ENCODE measurements at regions not wholly inside any gene's neighbourhood (a gene's known extent, or its start where the extent isn't known, plus 50 kb on each side); places are given as distances from the start of the nearest gene placed in this dataset.

DNA sequence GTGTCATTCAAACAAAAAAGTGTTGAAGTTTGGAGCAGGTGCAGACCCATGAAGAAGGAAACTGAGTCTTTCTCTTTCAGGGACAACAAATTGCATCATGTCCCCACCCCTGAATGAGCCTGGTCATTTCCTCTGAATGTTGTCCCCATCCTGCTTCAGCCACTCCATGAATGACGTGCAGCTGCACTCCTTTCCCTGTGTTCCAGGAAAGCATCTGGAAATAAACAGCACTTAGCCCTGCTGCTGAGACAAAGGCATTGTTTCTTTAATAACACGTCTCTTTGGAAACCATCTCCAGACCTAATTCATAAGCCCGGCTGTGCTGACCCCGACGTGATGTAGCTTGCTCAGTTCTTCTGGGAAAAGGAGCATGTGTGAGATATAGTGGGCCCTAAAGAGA lies 682.3 kb downstream of the BRINP1 start:
- H3K9me2 ChIP-seq (ENCODE audit: low read depth, low read length): no peaks in the 10 kb centered on the region
- H3K36me3 ChIP-seq (ENCODE audit: insufficient read depth, low read length): no peaks in the 10 kb centered on the region
- no peaks in the 10 kb centered on the region for H3F3A ChIP-seq (ENCODE audit: insufficient read depth, low read length)
- H3K4me1 ChIP-seq (ENCODE audit: insufficient read depth, low read length, severe bottlenecking): no peaks in the 10 kb centered on the region
- no peak overlapping the region for H3K4me3 ChIP-seq (ENCODE audit: low read depth, low read length, poor library complexity, severe bottlenecking)
- H3K27ac ChIP-seq (ENCODE audit: low read depth, low read length, poor library complexity, severe bottlenecking): no peak overlapping the region
- no peak overlapping the region for H2AFZ ChIP-seq (ENCODE audit: low read length)
- H4K20me1 ChIP-seq (ENCODE audit: insufficient read depth, low read length): no peaks in the 10 kb centered on the region
- H3K9ac ChIP-seq (ENCODE audit: low read length): no peak overlapping the region
- no peak for TF ChIP-seq CTCF (IDR thresholded peaks at IDR 0.05; ENCODE audit: low read length)
- no peak for TF ChIP-seq EZH2 (IDR thresholded peaks at IDR 0.05; ENCODE audit: borderline replicate concordance, low read length)
- no peak overlapping the region for H3K4me2 ChIP-seq (ENCODE audit: low read length)
- H3K79me2 ChIP-seq (ENCODE audit: insufficient read depth, low read length): no peaks in the 10 kb centered on the region
- no peaks in the 10 kb centered on the region for H3K27me3 ChIP-seq (ENCODE audit: insufficient read depth, low read length)
- no peaks in the 10 kb centered on the region for H3K9me3 ChIP-seq (ENCODE audit: low read length)

DNA sequence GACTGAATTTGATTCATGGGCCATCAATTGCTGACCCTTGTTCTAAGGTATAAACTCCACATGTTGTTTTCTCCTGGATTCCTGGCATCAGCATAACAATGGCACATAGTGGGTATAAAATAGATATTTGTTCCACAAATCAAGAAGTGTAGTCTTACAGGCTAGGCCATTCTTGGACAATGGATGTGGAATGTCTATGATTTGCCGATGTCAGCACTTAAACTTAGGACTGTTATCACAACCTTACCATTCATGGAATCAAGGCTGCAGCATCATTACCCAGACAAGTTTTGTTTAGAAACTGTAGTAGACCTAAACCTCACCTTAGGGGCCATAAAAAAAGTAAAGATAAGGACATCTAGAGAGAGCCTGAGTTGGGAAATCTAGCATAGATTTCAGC lies 680.0 kb downstream of the BRINP1 start:
- Histone ChIP-seq H3K27ac (ENCODE audit: low read depth, low read length, poor library complexity, severe bottlenecking) (no peak overlapping the region), H3K79me2 (ENCODE audit: insufficient read depth, low read length) (no peaks in the 10 kb centered on the region), H4K20me1 (ENCODE audit: insufficient read depth, low read length) (no peaks in the 10 kb centered on the region), H3K4me1 (ENCODE audit: insufficient read depth, low read length, severe bottlenecking) (no peaks in the 10 kb centered on the region), H3K4me3 (ENCODE audit: low read depth, low read length, poor library complexity, severe bottlenecking) (no peak overlapping the region), H3F3A (ENCODE audit: insufficient read depth, low read length) (no peaks in the 10 kb centered on the region), H3K9me3 (ENCODE audit: low read length) (no peaks in the 10 kb centered on the region), H3K4me2 (ENCODE audit: low read length) (no peak overlapping the region), H3K27me3 (ENCODE audit: insufficient read depth, low read length) (no peaks in the 10 kb centered on the region), H3K9me2 (ENCODE audit: low read depth, low read length) (no peaks in the 10 kb centered on the region), H3K36me3 (ENCODE audit: insufficient read depth, low read length) (no peaks in the 10 kb centered on the region), H3K9ac (ENCODE audit: low read length) (no peak overlapping the region), H2AFZ (ENCODE audit: low read length) (no peak overlapping the region)
- TF ChIP-seq EZH2 (IDR thresholded peaks at IDR 0.05; ENCODE audit: borderline replicate concordance, low read length) (no peak), CTCF (IDR thresholded peaks at IDR 0.05; ENCODE audit: low read length) (no peak)

DNA sequence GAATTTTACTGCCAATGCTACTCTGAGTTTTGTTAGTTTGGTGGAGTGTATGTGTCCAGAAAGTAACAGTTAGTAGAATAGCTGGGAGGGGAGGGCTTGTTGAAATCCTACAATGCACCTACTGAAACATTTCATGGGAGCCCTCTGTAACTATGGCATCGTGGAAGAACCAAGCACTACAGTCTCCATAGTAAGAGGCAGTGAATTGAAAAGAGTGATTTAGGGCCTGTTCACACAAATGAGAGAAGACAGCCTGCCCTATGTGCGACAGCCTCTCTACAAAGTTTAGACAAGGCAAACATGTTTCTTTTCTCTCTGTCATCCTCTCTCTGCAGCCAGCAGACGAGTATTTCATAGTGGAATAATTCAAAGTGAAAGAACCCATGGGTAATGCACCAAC lies 676.6 kb downstream of the BRINP1 start:
- H3K27me3 ChIP-seq (ENCODE audit: insufficient read depth, low read length): no peaks in the 10 kb centered on the region

More for the DNA sequence above, 676.6 kb downstream of the BRINP1 start:
- no peaks in the 10 kb centered on the region for H3K4me1 ChIP-seq (ENCODE audit: insufficient read depth, low read length, severe bottlenecking)
- H3K36me3 ChIP-seq (ENCODE audit: insufficient read depth, low read length): no peaks in the 10 kb centered on the region
- no peaks in the 10 kb centered on the region for H3K9me3 ChIP-seq (ENCODE audit: low read length)
- H3K27ac ChIP-seq (ENCODE audit: low read depth, low read length, poor library complexity, severe bottlenecking): no peak overlapping the region
- H4K20me1 ChIP-seq (ENCODE audit: insufficient read depth, low read length): no peaks in the 10 kb centered on the region
- no peak overlapping the region for H2AFZ ChIP-seq (ENCODE audit: low read length)
- H3F3A ChIP-seq (ENCODE audit: insufficient read depth, low read length): no peaks in the 10 kb centered on the region
- TF ChIP-seq EZH2 (IDR thresholded peaks at IDR 0.05; ENCODE audit: borderline replicate concordance, low read length): no peak
- TF ChIP-seq CTCF (IDR thresholded peaks at IDR 0.05; ENCODE audit: low read length): no peak
- no peak overlapping the region for H3K4me2 ChIP-seq (ENCODE audit: low read length)
- H3K4me3 ChIP-seq (ENCODE audit: low read depth, low read length, poor library complexity, severe bottlenecking): no peak overlapping the region
- no peak overlapping the region for H3K9ac ChIP-seq (ENCODE audit: low read length)
- H3K9me2 ChIP-seq (ENCODE audit: low read depth, low read length): no peaks in the 10 kb centered on the region
- no peaks in the 10 kb centered on the region for H3K79me2 ChIP-seq (ENCODE audit: insufficient read depth, low read length)

All from OCI-LY1 (cell line).